Epithelial cell of esophagus (primary cell): ENCODE measurements at regions not wholly inside any gene's neighbourhood (a gene's known extent, or its start where the extent isn't known, plus 50 kb on each side); places are given as distances from the start of the nearest gene placed in this dataset.
A peak's percentile ranks its signal among the peaks of the same experiment; 100 is the strongest.

Source experiments
- DNase-seq: peaks from one replicate; pipeline ENCODE4 v3.0.0; 2010; ENCODE audit warnings: low read depth
- H3K4me3 ChIP-seq: 2 replicates; pipeline ENCODE4 v1.5.1; 2011; ENCODE audit warnings: mild to moderate bottlenecking, low read length, control low read depth
- TF ChIP-seq, protein P1 (sequence below): IDR thresholded peaks from 2 replicates; pipeline ENCODE4 v1.5.1; 2011; ENCODE audit warnings: low read depth, mild to moderate bottlenecking, low read length, control low read depth, inconsistent platforms; ENCODE audit not compliant: insufficient read depth; ENCODE audit errors: missing control alignments

DNA sequence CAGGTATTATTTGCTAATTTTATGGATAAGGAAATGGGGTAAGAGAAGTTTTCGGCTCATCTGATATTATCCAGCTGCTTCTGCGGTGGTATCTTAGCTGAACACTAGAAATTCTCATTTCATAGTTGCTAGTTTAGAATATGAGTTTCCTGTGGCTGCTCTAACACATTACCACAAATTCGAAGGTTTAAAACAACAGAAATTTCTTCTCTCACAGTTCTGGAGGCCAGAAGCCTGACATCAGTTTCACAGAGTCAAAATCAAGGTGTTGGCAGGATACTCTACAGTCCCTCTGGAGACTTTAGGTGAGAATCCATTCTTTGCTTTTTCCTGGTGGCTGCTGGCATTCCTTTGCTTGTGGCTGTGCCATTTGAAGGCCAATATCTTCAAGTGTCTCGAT, 205.9 kb downstream of the PTEN start:
- H3K4me3 ChIP-seq = no peak overlapping the region
- TF ChIP-seq, protein P1, sequence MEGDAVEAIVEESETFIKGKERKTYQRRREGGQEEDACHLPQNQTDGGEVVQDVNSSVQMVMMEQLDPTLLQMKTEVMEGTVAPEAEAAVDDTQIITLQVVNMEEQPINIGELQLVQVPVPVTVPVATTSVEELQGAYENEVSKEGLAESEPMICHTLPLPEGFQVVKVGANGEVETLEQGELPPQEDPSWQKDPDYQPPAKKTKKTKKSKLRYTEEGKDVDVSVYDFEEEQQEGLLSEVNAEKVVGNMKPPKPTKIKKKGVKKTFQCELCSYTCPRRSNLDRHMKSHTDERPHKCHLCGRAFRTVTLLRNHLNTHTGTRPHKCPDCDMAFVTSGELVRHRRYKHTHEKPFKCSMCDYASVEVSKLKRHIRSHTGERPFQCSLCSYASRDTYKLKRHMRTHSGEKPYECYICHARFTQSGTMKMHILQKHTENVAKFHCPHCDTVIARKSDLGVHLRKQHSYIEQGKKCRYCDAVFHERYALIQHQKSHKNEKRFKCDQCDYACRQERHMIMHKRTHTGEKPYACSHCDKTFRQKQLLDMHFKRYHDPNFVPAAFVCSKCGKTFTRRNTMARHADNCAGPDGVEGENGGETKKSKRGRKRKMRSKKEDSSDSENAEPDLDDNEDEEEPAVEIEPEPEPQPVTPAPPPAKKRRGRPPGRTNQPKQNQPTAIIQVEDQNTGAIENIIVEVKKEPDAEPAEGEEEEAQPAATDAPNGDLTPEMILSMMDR = no peak
- DNase-seq = no peak

DNA sequence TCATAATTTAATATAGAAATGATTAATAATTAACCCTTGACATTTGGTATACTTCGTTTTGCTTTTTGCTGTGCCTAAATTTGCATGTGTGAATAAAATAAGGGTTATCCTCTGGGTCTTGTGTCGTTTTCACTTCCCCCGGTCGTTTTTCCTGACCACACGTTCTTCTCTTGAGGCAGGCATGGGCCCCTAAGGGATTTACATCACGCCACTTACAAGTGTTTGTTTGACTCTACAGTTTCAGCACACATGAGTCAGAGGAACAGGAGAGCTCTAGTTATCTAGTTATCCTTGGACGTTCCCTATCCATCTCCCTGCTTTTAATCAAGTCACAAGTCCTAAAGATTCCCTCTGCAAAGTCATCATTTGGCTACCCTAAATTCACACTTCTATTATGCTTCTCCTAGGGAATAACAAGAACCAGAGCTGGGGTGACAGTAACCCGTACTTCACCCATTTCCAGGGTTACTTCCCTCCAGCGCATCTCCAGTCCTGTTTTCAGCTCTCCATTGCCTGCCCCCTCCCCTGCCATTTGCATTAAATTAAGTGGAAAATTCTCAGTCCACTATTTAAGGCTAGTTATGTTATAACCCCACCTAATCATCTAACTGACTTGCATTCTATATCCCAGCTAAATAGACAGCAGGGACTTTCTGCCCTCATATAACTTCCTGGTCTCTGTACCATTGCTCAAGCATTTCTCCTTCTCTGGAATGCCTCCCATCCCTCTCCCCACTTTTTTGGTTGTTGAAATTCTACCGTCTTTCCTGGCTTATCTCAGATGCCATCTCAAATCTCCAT, 206.9 kb downstream of the PTEN start:
- TF ChIP-seq, protein P1 = no peak
- H3K4me3 ChIP-seq = no peak overlapping the region
- DNase-seq = peak; percentile 34

DNA sequence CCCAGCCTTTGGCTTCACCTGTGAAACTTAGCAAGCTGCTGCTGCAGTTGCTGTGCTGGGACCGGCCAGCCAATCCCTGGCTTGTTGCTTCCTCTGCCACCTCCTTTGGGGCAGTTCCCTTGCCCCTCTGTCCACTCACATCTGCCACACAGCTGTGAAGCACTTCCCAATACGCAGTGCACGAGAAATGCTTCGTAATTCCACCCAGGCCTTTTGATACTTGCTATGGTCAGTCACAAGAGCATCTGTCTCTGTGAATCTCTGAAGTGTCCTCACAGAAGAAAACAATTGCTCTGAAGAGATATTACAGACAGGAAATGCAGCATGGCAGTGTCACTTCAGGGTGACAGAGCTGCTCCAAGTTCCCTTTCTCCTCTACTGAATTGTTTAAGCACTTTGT, 208.5 kb downstream of the PTEN start:
- H3K4me3 ChIP-seq = no peak overlapping the region
- TF ChIP-seq, protein P1 = no peak
- no peak for DNase-seq

DNA sequence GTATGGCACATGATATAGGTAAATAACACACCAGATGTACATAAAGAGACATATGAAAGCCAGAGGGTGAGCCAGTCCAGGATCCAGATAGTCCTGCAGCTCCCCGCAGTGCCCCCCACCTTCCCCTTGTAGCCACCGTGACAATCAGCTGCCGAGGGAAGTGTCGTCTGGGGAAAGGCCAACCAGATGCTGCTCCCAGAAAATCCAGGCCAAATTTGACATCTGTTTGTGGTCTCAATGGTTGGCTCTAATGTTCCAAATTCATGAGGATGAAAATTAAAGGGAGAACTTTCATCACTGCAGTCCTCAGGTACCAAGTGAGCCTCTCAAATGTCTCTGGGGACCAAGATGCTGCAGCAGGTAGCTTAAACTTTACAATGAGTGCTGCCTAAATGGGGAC, 210.3 kb downstream of the PTEN start:
- no peak for DNase-seq
- TF ChIP-seq, protein P1 = no peak
- H3K4me3 ChIP-seq = no peak overlapping the region

DNA sequence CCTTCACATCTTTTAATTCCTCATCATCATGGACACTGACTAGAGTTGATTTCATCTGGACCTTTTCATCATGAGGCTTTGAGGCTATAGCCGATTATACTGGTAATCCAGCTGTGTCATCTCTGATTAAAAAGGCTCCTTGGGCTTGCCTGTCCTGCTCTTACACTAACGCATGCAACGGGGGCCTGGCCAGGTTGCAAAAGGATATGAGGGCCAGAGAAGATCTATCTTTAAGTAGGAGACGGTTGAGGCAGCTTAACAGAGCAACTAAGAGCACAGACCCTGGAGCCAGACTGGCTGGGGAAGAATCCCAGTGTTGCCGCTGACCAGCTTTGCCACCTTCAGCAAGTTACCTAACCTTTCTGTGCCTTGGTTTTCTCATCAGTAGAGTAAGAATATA, 211.5 kb downstream of the PTEN start:
- no peak overlapping the region for H3K4me3 ChIP-seq
- TF ChIP-seq, protein P1 = no peak
- DNase-seq = no peak

DNA sequence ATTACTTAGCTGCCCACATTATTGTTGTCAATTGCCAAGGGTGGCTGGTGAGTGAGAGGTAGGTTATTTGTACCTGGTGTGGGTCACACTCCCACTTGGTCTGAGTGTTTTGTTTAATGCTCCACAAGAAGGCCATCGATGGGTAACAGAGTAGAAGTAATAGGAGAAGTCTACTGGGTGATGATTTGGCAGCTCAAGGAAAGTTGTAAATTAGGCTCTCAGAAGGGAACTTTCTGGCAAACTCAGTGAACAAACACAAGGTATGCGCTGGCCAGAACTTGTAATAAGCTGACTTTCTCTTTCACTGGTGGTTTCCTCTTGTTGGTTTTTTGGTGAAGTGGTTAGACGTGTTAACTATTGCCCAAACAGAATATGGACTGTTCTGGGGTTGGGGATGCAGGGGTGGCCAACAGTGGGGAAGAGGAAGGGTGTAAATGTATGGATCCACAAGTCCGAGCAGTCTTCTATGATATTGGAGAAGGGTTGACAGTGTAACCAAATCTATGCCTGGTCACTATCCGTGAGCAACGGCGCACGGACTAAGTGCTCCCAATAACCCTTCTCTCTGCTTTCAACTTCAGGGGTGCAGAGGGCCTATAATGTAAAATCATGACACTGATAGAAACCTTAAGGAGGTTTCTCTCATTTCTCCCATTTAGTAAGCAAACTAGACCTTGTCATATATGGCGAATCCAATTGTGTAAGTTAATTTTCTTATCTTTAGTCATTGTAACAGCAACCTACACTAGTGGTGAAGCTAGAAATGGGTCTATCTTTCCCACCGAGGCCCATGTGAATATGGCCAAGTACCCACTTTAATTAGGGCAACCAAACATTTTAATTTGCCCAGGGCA, 212.8 kb downstream of the PTEN start:
- TF ChIP-seq, protein P1 = no peak
- H3K4me3 ChIP-seq = no peak overlapping the region
- DNase-seq = no peak
